K562 (cell line): ENCODE measurements at regions not wholly inside any gene's neighbourhood (a gene's known extent, or its start where the extent isn't known, plus 50 kb on each side); places are given as distances from the start of the nearest gene placed in this dataset.

Experiments used
- ELF2 ChIP-seq: fragments of 250-450 bp; sonication (Bioruptor Pico); IDR thresholded peaks from 2 replicates; pipeline ENCODE4 v1.5.0; 2021; ENCODE audit warnings: mild to moderate bottlenecking
- ETS1 ChIP-seq: conservative IDR thresholded peaks from 2 replicates; pipeline ENCODE4 v1.6.1; 2011; ENCODE audit warnings: low read depth, mild to moderate bottlenecking, low read length; ENCODE audit not compliant: control insufficient read depth
- FOS ChIP-seq: IDR thresholded peaks from 3 replicates; pipeline ENCODE4 v1.6.1; 2011; ENCODE audit not compliant: insufficient read length; ENCODE audit errors: extremely low read depth
- FOXK2 ChIP-seq, 2 experiments: fragments of 450-650 bp; IDR thresholded peaks in 1 of 2; conservative IDR thresholded peaks in 1 of 2; 2 replicates each; pipeline ENCODE4 v1.6.1; 2016; ENCODE audit warnings: low read depth in 2 of 2, mild to moderate bottlenecking in 1 of 2
- MAFF ChIP-seq: IDR thresholded peaks from 2 replicates; pipeline ENCODE4 v1.6.1; 2012; ENCODE audit warnings: low read length, improper control_type of control experiment
- MEIS2 ChIP-seq: fragments of 450-650 bp; IDR thresholded peaks from 2 replicates; pipeline ENCODE4 v1.6.1; 2014; ENCODE audit warnings: mild to moderate bottlenecking; ENCODE audit not compliant: partially characterized antibody
- RERE ChIP-seq: sonication (generic); formaldehyde crosslinking; IDR thresholded peaks from 2 replicates; pipeline ENCODE4 v1.8.0; 2023; ENCODE audit warnings: missing genetic modification reagents, mild to moderate bottlenecking, borderline replicate concordance

- TF ChIP-seq RERE (CRISPR knock-in tag) (no peak), MAFF (no peak), MEIS2 (no peak), ETS1 (no peak), FOXK2 (conservative IDR thresholded peaks at IDR 0.05 in 1 of 2, IDR thresholded peaks at IDR 0.05 in 1 of 2; ENCODE audit: low read depth in 2 of 2) (no peak), FOS (no peak), ELF2 (CRISPR knock-in tag) (no peak)
These were observed 801.9 kb upstream of the IGFBP3 start (continued) for GRCh38 chr7:46723003-46723402.
